Gastroesophageal sphincter (tissue), 4 donors: ENCODE measurements at regions not wholly inside any gene's neighbourhood (a gene's known extent, or its start where the extent isn't known, plus 50 kb on each side); places are given as distances from the start of the nearest gene placed in this dataset.

ENCODE experiments used
- ATAC-seq: fragments of 150-250 bp; one replicate; pipeline ENCODE4 v1.9.1; 2016; ENCODE audit warnings: mild to moderate bottlenecking, moderate library complexity
- H3K27ac ChIP-seq, 4 donors: fragments of 200-600 bp; sonication (generic) in 3 of 4; 1 replicate in 3 of 4; 2 replicates in 1 of 4; pipeline ENCODE4 v1.5.1; 2016 to 2019
- H3K27me3 ChIP-seq: fragments of 200-600 bp; sonication (generic); one replicate; pipeline ENCODE4 v1.5.1; 2019
- H3K36me3 ChIP-seq, 2 donors: fragments of 200-600 bp; sonication (generic); one replicate each; pipeline ENCODE4 v1.5.1; 2019; ENCODE audit warnings: control low read depth in 1 of 2
- H3K4me1 ChIP-seq, 3 donors: fragments of 200-600 bp; sonication (generic); 1 replicate in 2 of 3; 2 replicates in 1 of 3; pipeline ENCODE4 v1.5.1; 2016 to 2019; ENCODE audit warnings: control low read depth in 2 of 3
- H3K4me3 ChIP-seq, 2 donors: fragments of 200-600 bp; sonication (generic); one replicate each; pipeline ENCODE4 v1.5.1; 2019; ENCODE audit warnings: mild to moderate bottlenecking in 1 of 2, moderate library complexity in 1 of 2
- H3K9me3 ChIP-seq, 3 donors: fragments of 200-600 bp; sonication (generic); one replicate each; pipeline ENCODE4 v1.5.1; 2017 to 2019; ENCODE audit warnings: control low read depth in 2 of 3
- EP300 ChIP-seq: sonication (generic); formaldehyde crosslinking; IDR thresholded peaks from one replicate; pipeline ENCODE4 v1.6.1; 2017; ENCODE audit warnings: antibody characterized with exemption, mild to moderate bottlenecking
- POLR2A ChIP-seq, 2 donors: fragments of 450-650 bp; IDR thresholded peaks; one replicate each; pipeline ENCODE4 v1.6.1; 2017; ENCODE audit warnings: antibody characterized with exemption in 2 of 2, mild to moderate bottlenecking in 2 of 2, moderate library complexity in 1 of 2
- POLR2AphosphoS5 ChIP-seq: sonication (generic); formaldehyde crosslinking; IDR thresholded peaks from one replicate; pipeline ENCODE4 v1.6.1; 2017; ENCODE audit warnings: antibody characterized with exemption
- WGBS, 2 donors: methylation state at CpG; one replicate each; pipeline ENCODE4 v1.1.5; 2018; ENCODE audit warnings: low coverage in 1 of 2; 5-methylcytosine and 5-hydroxymethylcytosine counted together
- TF ChIP-seq, protein P1 (sequence below), 4 experiments: fragments of 200-600 bp in 2 of 4; fragments of 450-650 bp in 2 of 4; sonication (generic) in 1 of 4; IDR thresholded peaks; one replicate each; pipeline ENCODE4 v1.5.1; 2017 to 2019; ENCODE audit warnings: antibody characterized with exemption in 4 of 4, mild to moderate bottlenecking in 2 of 4, moderate library complexity in 2 of 4

DNA sequence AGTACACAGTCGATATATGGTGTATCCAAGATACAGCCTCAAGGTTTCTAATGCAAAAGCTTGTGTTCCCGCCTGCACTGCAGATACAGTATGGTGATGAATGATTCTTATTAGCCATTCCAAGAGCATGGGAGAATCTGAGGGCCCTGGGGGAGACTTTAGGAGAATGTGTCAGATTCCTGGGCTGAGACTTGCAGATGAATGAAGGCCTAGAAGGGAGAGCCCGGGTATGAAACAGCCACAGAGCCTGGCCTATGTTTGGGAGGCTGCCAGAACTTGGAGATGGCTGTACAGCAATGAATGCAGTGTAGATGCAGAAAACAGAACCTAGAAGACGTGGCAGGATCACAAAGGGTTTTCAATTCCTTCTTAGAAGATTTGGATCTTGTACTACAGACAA is 510.7 kb downstream of the HAPSTR1 start:
- no peaks in the 10 kb centered on the region for H3K4me1 ChIP-seq
- H3K27me3 ChIP-seq, result no peaks in the 10 kb centered on the region
- ATAC-seq, result no peak
- no peak overlapping the region for H3K4me3 ChIP-seq
- H3K36me3 ChIP-seq, result no peaks in the 10 kb centered on the region
- TF ChIP-seq EP300 (no peak), POLR2AphosphoS5 (no peak)
- TF ChIP-seq, protein P1, sequence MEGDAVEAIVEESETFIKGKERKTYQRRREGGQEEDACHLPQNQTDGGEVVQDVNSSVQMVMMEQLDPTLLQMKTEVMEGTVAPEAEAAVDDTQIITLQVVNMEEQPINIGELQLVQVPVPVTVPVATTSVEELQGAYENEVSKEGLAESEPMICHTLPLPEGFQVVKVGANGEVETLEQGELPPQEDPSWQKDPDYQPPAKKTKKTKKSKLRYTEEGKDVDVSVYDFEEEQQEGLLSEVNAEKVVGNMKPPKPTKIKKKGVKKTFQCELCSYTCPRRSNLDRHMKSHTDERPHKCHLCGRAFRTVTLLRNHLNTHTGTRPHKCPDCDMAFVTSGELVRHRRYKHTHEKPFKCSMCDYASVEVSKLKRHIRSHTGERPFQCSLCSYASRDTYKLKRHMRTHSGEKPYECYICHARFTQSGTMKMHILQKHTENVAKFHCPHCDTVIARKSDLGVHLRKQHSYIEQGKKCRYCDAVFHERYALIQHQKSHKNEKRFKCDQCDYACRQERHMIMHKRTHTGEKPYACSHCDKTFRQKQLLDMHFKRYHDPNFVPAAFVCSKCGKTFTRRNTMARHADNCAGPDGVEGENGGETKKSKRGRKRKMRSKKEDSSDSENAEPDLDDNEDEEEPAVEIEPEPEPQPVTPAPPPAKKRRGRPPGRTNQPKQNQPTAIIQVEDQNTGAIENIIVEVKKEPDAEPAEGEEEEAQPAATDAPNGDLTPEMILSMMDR (IDR thresholded peaks at IDR 0.05), result no peak
- H3K27ac ChIP-seq, result no peak overlapping the region
- 68 to 77% methylated on average over 2 to 3 of the region's 4 CpGs for WGBS, 2 donors
- no peaks in the 10 kb centered on the region for H3K9me3 ChIP-seq

DNA sequence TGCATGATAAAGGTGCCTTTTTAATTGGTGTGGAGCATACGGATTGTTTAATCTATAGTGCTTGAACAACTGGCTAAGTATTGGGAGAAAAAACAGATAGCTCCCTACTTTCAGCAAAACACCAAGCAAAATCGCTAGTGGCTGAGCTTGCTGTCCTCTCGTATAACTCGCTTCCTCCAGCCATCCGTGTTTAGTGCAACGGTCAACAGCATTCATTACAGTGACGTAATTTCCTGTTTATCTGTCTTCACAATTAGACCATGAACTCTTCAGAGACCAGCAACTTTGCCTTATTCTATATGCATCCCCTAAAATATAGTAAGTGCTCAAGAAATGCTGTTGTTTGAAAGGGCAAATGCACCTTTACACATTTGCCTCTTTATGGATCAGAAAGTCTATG is 511.9 kb downstream of the HAPSTR1 start:
- WGBS, 2 donors, result 77 to 80% methylated on average over 1 to 7 of the region's 7 CpGs
- Histone ChIP-seq H3K4me1 (no peaks in the 10 kb centered on the region), H3K9me3 (no peaks in the 10 kb centered on the region), H3K27me3 (no peaks in the 10 kb centered on the region), H3K4me3 (no peak overlapping the region), H3K36me3 (no peaks in the 10 kb centered on the region), H3K27ac (no peak overlapping the region)
- no peak for ATAC-seq
- TF ChIP-seq, protein P1 (IDR thresholded peaks at IDR 0.05), result no peak
- TF ChIP-seq EP300, result no peak
- no peak for TF ChIP-seq POLR2A (IDR thresholded peaks at IDR 0.05)
- TF ChIP-seq POLR2AphosphoS5, result no peak

DNA sequence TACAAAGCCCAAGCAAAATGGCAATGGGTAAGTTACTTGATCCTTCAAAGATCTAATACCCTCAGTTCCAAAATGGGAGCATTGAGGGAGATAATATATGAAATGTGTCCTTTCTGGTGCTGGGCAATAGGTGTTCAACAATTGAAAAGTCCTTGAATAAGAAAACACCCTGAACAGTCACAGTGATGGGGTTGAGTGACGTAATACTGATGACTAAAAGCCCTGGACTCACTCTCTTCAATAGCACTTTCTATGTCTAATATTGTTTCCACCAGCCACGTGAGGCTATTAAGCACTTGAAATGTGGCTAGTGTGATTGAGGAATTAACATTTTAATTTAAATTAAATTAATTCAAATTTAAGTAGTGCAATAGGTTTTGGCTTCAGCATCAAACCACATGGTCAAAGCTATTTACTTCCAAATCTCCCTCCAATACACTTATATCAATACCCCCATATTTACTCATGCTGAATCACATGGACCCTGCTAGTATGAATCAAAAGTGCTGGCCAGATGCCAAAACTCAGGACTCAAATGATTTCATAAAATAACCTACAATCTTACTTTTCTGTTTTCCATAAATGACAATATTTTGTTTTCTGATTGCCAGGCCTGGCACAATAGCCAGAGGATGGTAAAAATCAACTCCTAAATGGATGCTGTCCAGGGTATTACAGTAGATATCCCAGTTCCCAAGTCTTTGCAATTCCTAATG is 516.2 kb downstream of the HAPSTR1 start:
- Histone ChIP-seq H3K4me3 (no peak overlapping the region), H3K4me1 (peaks cover 0 to 1% (median 0%) of the 10 kb centered on the region in 3 donors), H3K9me3 (no peaks in the 10 kb centered on the region), H3K27me3 (no peaks in the 10 kb centered on the region), H3K36me3 (no peaks in the 10 kb centered on the region), H3K27ac (no peak overlapping the region)
- ATAC-seq, result no peak
- TF ChIP-seq EP300, result no peak
- TF ChIP-seq POLR2A (IDR thresholded peaks at IDR 0.05), result no peak
- TF ChIP-seq POLR2AphosphoS5, result no peak
- TF ChIP-seq, protein P1 (IDR thresholded peaks at IDR 0.05), result no peak
- WGBS, 2 donors, result 81 to 91% methylated on average over 2 of the region's 2 CpGs

DNA sequence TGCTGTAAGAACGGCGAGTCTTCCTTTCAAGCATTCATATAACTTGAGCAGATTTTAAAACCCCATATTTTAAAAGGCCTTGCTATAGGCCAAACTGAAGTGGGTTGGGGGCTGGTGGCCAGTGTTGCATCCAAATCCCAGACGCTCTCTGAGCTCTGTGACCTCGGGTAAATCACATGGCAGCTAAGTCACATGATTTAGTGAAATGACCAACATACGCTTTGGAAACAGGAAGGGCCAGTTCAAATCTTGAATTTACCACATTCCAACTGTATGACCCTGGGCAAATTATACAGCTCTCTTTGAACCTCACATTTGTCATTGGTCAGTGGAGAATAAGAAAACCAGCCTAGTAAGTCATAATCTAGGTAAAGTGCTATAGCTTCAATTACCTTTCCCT is 519.3 kb downstream of the HAPSTR1 start:
- no peak overlapping the region for H3K27ac ChIP-seq
- no peaks in the 10 kb centered on the region for H3K9me3 ChIP-seq
- TF ChIP-seq EP300 (no peak), POLR2A (IDR thresholded peaks at IDR 0.05) (no peak), POLR2AphosphoS5 (no peak)
- TF ChIP-seq, protein P1 (IDR thresholded peaks at IDR 0.05), result no peak
- no peaks in the 10 kb centered on the region for H3K27me3 ChIP-seq
- peaks cover 0 to 12% (median 0%) of the 10 kb centered on the region in 3 donors for H3K4me1 ChIP-seq
- H3K36me3 ChIP-seq, result no peaks in the 10 kb centered on the region
- 80 to 85% methylated on average over 4 to 5 of the region's 5 CpGs for WGBS, 2 donors
- no peak for ATAC-seq
- H3K4me3 ChIP-seq, result no peak overlapping the region

DNA sequence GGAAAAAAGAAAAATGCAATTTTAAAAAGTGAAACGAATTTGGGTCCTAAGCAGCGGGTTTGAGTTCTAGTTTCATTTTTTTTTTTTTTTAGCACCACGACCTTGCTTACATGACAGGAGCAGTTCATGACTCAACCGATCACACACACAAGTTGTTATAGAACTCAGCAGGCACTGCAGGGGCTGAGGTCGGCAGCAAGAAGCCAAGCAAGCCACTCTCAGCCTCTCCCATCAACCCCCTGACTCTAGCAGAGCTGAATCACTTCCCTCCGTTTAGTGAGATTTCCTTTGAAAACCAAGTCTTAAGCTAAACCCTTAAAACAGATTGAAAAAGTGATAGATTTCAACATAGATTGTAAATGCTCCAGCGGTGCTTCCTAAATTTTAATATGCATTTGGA is 520.8 kb downstream of the HAPSTR1 start:
- TF ChIP-seq EP300, result no peak
- no peak for TF ChIP-seq POLR2A (IDR thresholded peaks at IDR 0.05)
- TF ChIP-seq, protein P1 (IDR thresholded peaks at IDR 0.05), result no peak
- TF ChIP-seq POLR2AphosphoS5, result no peak
- Histone ChIP-seq H3K9me3 (no peaks in the 10 kb centered on the region), H3K4me1 (peaks cover 0 to 12% (median 0%) of the 10 kb centered on the region in 3 donors), H3K36me3 (no peaks in the 10 kb centered on the region), H3K27me3 (no peaks in the 10 kb centered on the region), H3K4me3 (no peak overlapping the region), H3K27ac (no peak overlapping the region)
- 51 to 54% methylated on average over 7 of the region's 7 CpGs for WGBS, 2 donors
- no peak for ATAC-seq
